HG03571 (cell line): ENCODE measurements at regions not wholly inside any gene's neighbourhood (a gene's known extent, or its start where the extent isn't known, plus 50 kb on each side); places are given as distances from the start of the nearest gene placed in this dataset.
"Not testable (repeated sequence)": the region's sequence is repeated elsewhere in the genome, so short reads cannot be mapped to it uniquely, and the experiment has no call there.

Experiments
- ATAC-seq: cut with Tn5 transposase; IDR thresholded peaks from one replicate; pipeline ENCODE4 v1.9.1; 2021; ENCODE audit not compliant: unreplicated experiment

DNA sequence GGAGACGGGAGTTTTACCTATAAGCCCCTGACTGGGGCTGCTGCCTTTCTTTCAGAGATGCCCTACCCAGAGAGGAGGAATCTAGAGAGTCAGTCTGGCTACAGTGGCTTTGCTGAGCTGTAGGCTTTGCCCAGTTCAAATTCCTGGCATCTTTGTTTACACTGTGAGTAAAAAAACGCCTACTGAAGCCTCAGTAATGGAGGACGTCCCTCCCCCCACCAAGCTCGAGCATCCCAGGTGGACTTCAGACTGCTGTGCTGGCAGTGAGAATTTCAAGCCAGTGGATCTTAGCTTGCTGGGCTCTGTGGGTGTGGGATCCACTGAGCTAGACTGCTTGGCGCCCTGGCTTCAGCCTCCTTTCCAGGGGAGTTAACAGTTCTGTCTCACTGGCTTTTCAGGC lies 237.1 kb upstream of the NT5E start:
- not testable (repeated sequence) for ATAC-seq

DNA sequence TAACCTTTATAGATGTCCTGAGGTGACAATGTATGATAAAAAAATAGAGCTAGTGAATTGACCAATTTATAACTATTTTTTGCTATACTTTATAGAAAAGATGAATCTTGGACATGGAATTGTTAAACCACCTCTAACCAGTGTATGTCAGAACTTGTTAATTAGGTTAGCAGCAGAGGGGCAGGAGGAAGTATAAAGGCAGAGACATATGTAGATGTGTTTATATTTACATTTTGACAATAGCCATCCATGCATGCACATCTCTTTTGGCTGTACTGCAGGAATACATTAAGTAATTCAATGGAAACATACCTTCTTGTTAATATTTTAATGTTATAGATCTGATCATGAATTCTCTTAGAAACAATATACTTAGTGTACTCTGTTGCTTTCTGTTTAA lies 254.6 kb upstream of the NT5E start:
- no peak for ATAC-seq

DNA sequence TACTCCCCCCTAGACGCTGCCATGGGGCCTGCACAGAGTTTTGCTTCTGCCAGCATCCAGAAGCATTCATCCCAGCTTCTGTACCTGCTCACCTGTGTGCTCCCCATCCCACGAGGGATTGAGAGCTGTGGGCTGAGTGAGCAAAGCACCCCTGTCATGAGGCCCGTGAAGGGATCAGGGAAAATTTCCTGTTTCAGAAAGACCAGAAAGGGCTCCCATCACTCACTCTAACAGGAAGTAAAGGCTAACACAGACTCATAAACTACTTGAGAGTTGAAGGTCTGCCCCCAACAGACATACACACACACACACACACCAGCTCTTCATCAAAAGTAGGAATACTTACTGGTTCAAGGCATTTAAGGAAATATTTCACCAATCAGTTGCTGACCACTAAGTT lies 256.5 kb upstream of the NT5E start:
- no peak for ATAC-seq

DNA sequence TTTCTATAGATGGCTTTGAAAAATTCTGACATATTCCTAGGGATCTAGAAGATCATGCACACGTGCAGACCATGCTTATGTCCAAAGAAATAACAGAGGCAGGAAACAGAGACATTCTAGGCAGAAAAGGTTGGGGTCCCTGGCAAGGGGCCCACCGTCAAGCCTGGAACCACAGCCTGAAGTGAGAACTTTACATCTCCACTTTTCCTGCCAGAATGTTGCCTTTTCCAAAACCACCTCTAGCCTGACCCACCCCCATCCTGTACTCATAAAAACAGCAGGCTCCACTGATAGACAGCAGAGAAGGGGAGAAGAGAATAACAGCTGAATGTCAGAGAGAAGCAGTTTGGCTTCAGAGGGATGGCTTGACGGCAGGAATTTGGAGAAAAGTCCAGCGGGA lies 257.3 kb upstream of the NT5E start:
- ATAC-seq = no peak

DNA sequence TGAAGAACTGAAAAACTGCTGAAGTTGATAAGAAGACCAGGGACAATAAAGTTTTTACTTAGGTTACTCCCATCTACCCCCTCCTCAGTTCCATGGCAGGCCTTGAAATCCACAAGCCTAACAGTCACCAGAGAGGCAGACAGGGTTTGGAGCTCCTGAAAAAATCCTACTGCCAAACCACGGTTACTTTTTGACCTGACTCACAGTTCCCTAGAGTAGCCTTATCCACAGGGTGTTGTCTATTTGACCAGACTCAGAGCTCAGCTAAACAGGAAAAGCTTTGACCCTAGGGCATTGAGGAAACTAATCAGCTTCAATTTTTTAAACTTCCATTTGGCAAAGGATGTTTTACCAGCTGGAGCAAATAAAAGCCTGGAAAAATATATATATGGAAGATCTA lies 257.7 kb upstream of the NT5E start:
- no peak for ATAC-seq

DNA sequence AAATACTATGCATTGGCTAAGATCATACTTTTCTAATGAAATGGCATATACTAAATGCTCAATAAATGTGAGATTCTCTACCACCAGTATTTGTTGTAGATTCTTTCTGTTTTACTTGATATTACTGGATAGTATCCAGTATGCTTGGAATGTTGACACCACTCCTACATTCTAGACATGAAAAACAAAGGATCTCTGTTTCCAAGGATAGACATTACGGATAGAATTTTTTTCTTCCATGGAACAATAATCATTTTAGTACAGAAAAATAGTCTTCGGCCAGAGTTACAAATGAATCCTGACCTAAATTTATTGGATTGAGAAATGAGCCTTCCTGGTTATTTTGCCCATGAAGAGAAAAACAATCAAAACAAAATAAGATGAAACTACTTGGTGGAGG lies 258.2 kb upstream of the NT5E start:
- ATAC-seq = no peak

DNA sequence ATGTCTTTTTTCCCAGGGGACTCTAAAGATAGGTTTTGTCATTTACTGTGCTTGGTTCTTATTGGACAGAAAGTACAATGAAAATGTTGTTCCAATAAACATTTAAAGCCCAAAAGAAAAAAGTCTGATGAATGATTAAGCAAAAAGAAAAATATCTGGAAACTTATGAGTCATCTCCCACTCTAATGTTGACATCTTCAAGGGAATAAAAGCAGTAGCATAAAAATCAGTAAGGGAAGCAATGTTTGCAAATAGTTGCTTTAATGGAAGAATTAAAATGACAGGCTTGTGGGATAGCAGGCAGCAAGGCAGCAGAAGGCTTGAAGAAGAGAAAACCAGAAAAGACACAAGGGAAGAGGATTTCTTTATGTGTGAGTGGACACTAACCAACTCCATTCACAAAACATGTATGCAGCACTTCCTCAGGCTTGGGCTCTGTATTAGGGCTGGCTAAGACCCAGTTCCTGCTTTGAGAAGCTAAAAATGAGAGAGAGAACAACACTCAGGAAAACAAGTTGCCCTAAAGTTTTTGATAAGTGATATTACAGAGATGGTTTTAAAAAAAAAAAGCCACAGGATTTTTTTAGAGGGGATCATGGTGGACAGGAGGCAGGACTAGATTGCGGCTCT lies 263.2 kb upstream of the NT5E start:
- ATAC-seq = no peak

DNA sequence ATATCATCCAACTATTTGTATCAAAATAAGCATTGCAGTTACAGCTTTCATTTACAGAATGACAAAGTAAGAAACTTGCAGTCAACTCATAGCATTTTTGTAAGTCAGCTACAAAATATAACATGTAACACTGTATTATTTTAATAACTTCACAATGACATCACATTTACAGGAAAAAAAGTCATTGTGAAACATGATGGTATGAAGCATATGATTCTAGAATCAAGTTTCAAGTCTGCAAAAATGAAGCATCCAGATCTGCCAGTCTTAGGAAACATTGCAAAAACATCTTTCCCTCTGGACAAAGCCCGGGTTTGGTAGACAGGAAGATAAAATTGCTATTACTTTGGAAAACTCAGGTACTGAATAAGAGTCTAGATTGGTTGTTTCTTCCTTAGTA lies 263.9 kb upstream of the NT5E start:
- ATAC-seq = no peak

DNA sequence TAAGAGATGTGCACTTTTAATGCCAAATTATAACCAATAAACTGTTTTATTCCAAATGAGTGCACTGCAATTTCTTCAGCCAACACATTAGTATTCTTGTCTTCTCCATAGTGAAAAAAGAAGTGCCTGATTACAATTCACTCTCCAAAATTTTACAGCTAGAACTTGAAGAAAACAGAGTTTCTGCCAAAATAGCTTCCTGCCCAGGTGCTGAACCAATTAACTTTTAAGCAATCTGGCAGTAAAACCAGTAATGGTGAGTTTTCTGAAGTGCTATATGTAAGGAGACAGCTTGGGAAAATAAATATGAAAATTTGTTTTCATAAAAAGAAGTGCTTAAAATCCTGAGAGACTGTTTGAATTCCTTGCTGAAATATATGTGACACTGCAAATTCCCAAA lies 266.0 kb upstream of the NT5E start:
- no peak for ATAC-seq

DNA sequence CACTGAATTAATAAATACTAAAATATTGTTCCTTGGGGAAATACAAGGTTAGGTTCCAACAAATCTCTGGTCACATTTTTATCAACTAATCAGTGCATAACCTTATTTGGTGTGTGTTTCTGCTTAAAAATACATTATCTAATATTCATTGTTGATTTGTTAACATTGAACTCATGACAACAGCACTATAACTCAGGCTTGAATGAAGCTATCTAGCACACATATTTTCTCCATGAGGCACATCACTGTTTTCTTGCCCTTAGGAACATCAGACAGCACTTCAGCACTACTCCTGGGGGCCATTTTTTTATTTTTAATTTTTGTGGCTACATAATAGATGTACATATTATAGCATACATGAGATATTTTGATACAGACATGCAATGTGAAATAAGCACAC lies 277.2 kb upstream of the NT5E start:
- ATAC-seq = no peak

DNA sequence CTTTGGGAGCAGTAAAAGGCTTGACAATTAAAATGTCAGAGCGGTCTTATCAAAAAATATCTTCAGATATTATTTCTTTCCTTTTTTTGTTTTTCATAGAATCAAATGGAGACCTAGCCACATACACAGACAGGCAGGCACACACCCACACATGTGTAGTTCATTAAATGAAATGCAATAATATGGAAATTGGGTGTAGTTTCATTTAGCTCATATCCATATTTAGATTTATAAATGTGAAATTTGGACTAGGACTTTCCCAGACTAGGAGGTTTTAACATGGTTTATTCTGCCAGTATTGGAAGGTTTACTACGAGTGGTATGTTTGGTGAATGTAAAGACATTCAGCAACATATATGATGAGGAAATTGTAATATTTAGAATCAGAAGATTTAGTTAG lies 277.7 kb upstream of the NT5E start:
- no peak for ATAC-seq

DNA sequence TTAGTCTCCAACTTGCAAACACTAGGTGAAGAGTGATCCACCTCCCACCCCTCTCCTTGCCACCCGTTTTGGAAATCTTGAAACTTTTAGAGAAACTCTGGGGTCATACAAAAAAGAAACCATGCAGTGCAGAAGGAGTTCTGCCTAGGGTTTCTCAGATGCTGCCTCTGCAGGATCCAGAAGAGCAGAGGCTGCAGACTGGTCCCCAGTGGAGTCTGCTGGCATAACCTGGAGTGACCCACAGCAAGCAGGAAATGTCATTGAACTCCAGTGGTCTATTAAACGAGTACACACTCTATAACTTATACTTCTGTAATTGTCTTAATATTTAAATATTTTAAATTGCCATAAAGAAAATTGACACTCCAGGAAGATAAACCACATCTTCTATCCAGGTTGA lies 280.7 kb upstream of the NT5E start:
- ATAC-seq = no peak

DNA sequence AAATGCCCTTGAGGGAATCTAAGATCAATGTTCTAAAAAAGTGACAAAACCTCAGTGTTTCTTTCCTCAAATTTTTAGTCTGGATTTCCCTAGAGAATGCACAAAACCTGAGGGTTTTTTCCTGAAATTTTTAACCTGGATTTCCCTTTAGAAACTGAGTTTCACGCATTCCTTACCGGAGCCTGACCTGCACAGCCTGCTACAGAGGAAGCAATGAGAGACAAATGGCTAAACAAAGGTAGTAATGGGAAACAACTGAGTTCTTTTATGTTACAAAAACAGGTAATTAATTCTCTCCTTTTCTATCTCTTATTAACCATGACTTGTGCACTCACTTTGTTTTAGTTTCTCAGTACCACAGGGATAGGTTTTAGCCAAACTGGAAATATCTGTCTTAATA lies 281.7 kb upstream of the NT5E start:
- no peak for ATAC-seq

DNA sequence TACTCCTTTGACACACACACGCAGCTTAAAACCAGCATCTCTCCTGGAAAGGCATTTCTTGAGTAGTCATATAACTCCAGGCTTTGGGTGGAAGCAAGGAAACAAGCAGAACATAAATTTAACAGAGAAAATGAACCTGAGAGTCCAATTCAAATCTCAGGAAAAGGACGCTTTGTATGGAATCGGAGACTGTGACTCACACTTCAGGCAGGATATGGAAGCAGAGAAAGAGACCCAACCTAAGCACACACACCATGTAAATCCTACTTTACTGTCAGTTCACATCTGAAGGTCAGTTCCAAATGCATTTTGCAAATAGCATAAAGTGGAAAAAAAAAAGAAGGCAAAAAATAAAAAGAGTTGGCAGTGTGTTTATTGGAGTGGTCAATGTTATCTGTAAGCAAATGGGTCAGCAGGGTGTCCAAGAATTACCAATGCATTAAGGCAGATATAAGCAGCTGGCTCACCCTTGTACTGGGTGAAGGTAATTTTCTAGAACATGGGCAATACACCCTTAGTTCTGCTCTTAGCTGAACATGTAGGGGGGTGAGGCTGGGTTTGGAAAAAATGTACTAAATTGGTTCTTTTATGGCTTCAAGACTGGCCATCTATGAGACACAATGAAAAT lies 283.7 kb upstream of the NT5E start:
- no peak for ATAC-seq

DNA sequence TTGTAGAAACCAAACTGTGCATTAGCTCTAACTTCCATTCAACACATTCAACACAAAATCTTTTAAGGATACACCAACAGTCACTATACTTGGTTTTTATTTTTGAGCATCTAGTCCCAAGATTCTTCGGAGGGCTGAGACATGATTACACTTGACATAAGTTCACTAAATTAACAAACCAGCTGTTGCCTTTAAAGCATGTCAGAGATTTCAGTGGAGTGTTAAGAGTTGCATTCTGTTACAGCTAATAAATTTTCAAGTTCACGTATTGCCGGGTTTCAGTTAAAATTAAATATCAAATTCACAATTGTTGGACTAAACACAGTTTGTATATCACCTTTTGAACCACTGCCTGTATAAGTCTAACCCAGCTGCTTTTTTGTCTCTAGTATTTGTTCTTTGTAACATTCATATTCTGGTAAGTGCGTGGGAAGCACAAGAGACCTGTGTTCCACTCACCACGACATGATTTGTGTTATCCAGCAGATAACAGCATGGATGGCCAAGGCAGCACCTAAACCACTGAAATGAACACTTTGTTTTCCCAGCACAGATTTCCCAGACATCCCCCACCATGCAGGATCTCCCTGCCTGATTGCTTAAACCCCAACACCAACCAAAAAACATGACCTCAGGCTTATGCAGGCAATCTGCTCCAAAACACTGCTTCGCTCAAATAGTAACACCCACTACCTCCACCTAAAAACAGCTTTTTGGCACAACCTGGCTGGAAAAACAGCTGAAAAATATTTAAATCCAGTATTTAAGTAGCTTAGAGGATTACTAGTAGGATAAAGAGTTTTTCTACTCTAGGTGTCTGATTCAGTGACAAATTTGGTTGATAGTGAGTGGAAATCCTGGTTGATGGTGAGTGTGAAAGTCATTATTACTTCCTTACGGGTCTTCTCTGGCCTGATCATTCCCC lies 286.5 kb upstream of the NT5E start:
- ATAC-seq = no peak

DNA sequence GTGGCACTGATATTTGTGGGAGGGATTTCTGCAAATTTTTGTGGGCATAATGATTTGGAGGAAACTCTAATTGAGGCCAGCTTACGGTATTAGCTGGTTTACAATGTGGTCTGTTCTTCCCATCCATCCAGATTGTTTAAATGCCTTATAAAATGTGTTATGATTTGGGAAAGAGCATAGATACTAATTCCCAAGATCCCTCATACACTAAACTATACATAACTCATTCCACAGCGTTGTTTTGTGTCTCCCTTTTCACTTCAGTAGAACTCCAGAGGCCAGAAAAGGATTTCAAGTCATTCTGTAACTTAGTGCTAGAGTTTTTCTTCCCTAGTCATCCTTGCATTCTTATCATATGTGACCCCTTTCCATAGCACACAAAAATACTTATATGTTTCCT lies 292.6 kb upstream of the NT5E start:
- no peak for ATAC-seq

DNA sequence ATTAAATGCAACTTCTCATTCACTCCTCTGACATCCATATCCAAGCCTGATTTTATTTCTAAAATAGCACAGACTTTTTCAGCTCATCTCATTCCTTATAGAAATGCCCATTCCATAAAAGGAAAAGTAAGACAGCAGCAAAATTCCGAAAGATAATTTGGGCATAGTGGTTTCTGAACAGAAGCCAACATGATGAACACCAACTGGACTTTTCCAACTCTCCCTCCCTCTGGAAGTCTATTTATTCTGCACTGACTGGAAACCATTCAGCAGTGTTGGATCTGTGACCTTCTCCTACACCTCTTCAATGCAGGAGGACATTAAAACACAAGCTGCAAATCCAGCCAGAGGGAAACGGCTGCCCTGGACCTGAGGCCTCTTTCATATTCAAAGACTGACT lies 306.2 kb upstream of the NT5E start:
- ATAC-seq = no peak

DNA sequence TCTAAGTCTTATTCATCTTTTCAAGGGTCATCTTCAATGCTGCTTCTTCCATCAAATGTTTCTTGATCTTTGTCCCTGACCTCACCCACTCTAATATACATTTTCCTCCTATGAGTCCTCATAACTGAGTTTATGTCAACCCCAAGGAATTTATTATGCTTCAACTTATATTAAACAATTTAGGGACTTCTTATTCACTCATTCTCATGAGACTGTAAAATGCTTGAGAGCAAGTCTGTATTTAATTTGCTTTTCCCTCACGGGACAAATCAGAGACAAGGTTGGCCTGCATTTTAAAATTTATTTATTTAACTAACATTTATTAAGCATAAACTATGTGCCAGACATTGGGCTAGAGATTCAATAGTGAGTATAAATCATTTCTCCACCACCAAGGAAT lies 312.0 kb upstream of the NT5E start:
- no peak for ATAC-seq

DNA sequence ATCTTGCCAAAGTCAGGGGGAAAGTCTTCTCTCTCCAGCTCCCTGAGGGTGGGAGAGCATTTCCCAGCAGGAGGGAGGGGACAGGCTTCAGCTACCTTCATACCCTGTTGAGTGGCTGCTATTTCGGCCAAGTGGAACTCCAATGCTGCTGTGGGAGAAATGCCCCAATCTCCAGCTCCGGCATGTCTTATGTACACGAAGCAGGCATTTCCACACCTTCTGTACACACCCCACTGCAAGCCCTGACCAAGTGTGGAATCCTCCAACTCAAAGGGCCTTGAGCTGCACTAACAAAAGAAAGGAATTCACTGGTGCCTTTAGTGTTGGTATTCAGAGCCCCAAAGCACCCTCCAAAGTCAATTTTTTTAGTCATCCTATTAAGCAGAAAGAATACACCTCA lies 313.6 kb upstream of the NT5E start:
- ATAC-seq = no peak

DNA sequence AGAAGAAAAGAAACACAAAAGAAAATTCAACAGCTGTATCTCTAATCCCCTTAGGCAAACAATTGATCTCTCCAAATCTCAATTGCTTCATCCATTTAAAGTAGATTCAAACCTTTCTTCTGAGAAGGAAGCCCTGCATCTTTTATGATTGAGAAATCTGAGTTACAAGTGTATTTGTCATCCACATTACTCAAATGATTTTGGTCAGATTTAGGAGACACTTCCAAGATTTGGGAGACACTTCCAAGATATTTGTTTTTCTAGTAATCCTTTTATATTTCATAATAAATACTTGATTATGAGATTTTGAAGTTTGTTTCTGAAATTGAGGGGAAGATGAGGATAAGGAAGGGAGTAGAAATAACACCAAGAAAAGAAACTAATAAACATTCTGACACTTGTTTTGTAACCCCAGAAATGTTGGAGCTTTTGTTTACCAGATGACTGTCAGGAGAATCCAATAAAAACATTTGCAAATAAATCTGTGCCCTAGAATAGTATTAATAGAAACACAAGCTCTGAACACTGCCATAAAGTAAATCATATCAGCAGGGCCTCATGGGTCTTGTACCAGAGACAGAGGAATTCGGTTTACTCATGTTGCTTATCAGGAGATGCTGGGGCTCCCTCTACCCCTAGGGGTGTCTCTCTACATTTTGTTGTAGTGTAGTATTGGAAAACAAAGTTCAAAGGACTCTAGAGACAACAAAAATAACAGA lies 314.3 kb upstream of the NT5E start:
- no peak for ATAC-seq

DNA sequence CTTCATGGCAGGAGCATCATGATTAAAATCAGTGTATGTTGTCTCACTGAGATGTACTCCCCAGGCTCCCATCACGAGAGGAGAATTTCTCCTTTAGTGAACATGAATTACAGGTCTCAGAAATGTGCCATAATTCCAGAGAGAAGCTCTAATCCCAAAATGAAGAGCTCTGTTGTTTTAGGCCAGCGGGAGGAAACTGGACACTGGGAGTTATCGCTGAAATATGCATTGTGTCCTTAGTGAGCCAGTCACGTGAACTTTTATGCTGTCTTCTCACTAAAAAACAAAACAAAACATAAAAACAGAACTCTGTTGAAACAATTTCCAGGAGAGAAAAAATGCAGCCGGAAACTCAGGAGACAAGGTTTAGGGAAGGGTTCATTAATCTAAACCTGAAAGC lies 315.7 kb upstream of the NT5E start:
- no peak for ATAC-seq

DNA sequence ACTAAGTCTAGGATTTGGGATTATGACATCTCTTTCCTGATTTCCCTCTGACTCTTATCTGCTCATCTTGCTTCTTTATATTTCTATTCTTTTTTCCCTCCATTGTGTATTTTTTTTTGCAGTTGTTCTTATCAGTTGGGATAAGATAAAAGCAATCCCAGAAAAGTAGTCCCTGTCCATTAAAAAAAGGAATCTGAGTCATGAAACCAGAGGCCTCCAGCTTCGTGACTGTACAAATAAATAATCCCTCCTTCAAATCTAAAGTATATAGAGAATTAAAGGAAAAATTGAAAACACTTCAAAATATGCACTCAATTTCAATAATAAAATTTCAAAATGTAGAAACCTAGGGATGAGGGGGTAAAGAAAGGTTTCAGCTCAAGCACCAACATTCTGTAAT lies 317.8 kb upstream of the NT5E start:
- ATAC-seq = no peak
